ENCODE measurements at regions not wholly inside any gene's neighbourhood (a gene's known extent, or its start where the extent isn't known, plus 50 kb on each side); places are given as distances from the start of the nearest gene placed in this dataset.

GRCh38 chr5:86929123-86929766 is 311.5 kb downstream of the COX7C start:
- Histone ChIP-seq H3K4me1 (ENCODE audit: control insufficient read depth, extremely low read depth, insufficient read depth, low read length) (no peaks in the 10 kb centered on the region), H3K79me2 (ENCODE audit: control insufficient read depth, insufficient read depth, low read length) (no peaks in the 10 kb centered on the region), H2AFZ (ENCODE audit: low read depth, low read length) (no peak overlapping the region), H4K20me1 (replicated peaks; ENCODE audit: control insufficient read depth, extremely low read depth, insufficient read depth, low read length) (no peaks in the 10 kb centered on the region), H3K9me1 (replicated peaks; ENCODE audit: control insufficient read depth, extremely low read depth, insufficient read depth, low read length) (no peaks in the 10 kb centered on the region), H3K4me2 (ENCODE audit: insufficient read depth, low read length) (no peak overlapping the region), H3K27ac (ENCODE audit: insufficient read depth, low read depth, low read length) (no peak overlapping the region), H3K4me3 (replicated peaks in 1 of 3; ENCODE audit: insufficient read depth in 1 of 3, low read depth in 1 of 3, low read length in 3 of 3) (no peak overlapping the region), H3K27me3 (ENCODE audit: control insufficient read depth in 2 of 2, insufficient read depth in 2 of 2, low read length in 2 of 2) (peaks cover 0 to 3% of the 10 kb centered on the region in 2 experiments), H3K9me3 (replicated peaks; ENCODE audit: control insufficient read depth, insufficient read depth, low read length) (no peaks in the 10 kb centered on the region), H3K36me3 (ENCODE audit: control insufficient read depth in 2 of 2, extremely low read depth in 1 of 2, insufficient read depth in 2 of 2, low read length in 2 of 2) (no peaks in the 10 kb centered on the region), H3K9ac (replicated peaks; ENCODE audit: extremely low read depth, insufficient read depth, low read length) (no peak overlapping the region)
- intact Hi-C loops (cut with micrococcal nuclease) = no loop called here
- FAIRE-seq (no peak), DNase-seq (ENCODE audit: low read depth, low spot score) (no peak)
- ChIA-PET CTCF (no interaction called here), POLR2A (no interaction called here)
- dilution Hi-C loops (cut with MboI; ENCODE audit: extremely low pct_ligation_motif_present, low sequenced_read_pairs) = no loop called here
- no TSS peak for BruUV-seq (replicated peaks)
- TF ChIP-seq FOS (IDR thresholded peaks at IDR 0.05; ENCODE audit: borderline replicate concordance, insufficient read depth, low read length) (no peak), CTCF (IDR thresholded peaks at IDR 0.05; ENCODE audit: extremely low read depth in 1 of 2, insufficient read depth in 1 of 2, low read depth in 1 of 2, low read length in 2 of 2) (no peak), JUN (IDR thresholded peaks at IDR 0.05; ENCODE audit: borderline replicate concordance, insufficient read depth, insufficient read length, low read depth) (no peak), GATA2 (IDR thresholded peaks at IDR 0.05; ENCODE audit: insufficient read depth, insufficient read length, low read depth, low read length) (no peak), POLR2A (IDR thresholded peaks at IDR 0.05; ENCODE audit: low read depth, low read length) (no peak), EZH2 (IDR thresholded peaks at IDR 0.05; ENCODE audit: borderline replicate concordance, low read depth, low read length, severe bottlenecking) (no peak), POLR2AphosphoS5 (IDR thresholded peaks at IDR 0.05; ENCODE audit: insufficient read depth, low read depth, low read length) (no peak), MYC (IDR thresholded peaks at IDR 0.05; ENCODE audit: low read depth, low read length) (no peak)
- TF ChIP-seq, protein P1, sequence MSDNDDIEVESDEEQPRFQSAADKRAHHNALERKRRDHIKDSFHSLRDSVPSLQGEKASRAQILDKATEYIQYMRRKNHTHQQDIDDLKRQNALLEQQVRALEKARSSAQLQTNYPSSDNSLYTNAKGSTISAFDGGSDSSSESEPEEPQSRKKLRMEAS (IDR thresholded peaks at IDR 0.05; ENCODE audit: insufficient read depth, insufficient read length) = no peak
